ENCODE measurements at regions not wholly inside any gene's neighbourhood (a gene's known extent, or its start where the extent isn't known, plus 50 kb on each side); places are given as distances from the start of the nearest gene placed in this dataset.

DNA sequence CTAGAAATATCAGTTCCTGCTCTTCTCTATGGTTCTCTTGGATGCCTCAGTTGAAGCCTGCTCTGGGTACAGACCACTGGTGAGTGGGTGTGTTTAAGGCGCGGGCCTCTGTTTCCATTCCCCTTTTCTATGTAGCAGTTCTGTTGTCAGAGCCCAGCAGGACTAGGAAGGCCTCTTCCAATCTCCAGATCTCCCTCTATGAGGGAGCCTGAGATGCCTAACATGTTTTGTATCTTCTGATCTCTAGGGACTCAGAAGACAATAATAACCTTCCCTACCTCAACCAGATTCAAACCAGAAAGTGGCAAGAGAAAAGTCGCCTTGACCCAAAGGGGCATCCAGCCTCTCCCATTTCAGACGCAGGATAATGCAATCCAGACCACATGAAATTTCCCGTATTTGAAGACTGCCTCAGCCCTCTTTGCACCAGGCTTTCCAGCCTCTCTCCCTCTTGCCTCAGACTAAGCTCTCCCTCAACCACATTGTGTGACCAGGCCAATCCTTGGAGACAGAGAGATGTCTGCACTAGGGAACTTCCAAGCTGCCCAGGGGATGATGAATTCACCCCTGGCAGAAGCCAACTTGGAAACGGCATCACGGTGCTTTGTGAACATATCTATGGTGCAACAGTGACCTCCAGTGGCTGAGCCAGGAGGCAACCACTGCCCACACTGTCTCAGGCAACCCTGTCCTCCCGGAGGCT is 150.1 kb upstream of the UBASH3B start:
- TF ChIP-seq, protein P1, sequence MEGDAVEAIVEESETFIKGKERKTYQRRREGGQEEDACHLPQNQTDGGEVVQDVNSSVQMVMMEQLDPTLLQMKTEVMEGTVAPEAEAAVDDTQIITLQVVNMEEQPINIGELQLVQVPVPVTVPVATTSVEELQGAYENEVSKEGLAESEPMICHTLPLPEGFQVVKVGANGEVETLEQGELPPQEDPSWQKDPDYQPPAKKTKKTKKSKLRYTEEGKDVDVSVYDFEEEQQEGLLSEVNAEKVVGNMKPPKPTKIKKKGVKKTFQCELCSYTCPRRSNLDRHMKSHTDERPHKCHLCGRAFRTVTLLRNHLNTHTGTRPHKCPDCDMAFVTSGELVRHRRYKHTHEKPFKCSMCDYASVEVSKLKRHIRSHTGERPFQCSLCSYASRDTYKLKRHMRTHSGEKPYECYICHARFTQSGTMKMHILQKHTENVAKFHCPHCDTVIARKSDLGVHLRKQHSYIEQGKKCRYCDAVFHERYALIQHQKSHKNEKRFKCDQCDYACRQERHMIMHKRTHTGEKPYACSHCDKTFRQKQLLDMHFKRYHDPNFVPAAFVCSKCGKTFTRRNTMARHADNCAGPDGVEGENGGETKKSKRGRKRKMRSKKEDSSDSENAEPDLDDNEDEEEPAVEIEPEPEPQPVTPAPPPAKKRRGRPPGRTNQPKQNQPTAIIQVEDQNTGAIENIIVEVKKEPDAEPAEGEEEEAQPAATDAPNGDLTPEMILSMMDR (IDR thresholded peaks at IDR 0.05; ENCODE audit: low read depth, low read length), result peak; percentile 95

DNA sequence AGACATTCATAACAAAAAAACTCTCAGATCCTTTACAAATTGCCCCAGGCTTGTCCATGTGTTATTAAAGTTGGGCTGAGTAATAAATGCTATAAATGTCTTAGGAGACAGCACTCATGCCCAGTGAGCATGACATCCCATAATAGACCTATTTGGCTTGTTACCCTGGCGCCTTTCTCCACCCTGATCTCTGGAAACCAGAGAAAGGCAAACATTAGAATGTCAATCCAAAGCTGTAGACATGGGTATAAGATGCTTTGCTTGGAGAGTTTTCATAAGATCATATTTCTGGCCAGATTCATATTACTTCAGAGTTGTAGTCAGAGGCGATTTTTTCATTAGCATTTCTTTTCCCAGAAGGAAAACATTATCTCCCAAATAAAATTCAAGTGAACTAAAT is 161.3 kb upstream of the UBASH3B start:
- TF ChIP-seq, protein P1 (IDR thresholded peaks at IDR 0.05; ENCODE audit: low read depth, low read length), result no peak
- DNase-seq (ENCODE audit: extremely low read depth, low read depth), result peak; percentile 79

More for the DNA sequence above, 150.1 kb upstream of the UBASH3B start:
- DNase-seq (ENCODE audit: extremely low read depth, low read depth), result peak; percentile 96

GRCh38 chr11:122491509-122491908 is 164.0 kb upstream of the UBASH3B start:
- DNase-seq (ENCODE audit: extremely low read depth, low read depth), result peak; percentile 59
- TF ChIP-seq, protein P1 (IDR thresholded peaks at IDR 0.05; ENCODE audit: low read depth, low read length), result no peak

DNA sequence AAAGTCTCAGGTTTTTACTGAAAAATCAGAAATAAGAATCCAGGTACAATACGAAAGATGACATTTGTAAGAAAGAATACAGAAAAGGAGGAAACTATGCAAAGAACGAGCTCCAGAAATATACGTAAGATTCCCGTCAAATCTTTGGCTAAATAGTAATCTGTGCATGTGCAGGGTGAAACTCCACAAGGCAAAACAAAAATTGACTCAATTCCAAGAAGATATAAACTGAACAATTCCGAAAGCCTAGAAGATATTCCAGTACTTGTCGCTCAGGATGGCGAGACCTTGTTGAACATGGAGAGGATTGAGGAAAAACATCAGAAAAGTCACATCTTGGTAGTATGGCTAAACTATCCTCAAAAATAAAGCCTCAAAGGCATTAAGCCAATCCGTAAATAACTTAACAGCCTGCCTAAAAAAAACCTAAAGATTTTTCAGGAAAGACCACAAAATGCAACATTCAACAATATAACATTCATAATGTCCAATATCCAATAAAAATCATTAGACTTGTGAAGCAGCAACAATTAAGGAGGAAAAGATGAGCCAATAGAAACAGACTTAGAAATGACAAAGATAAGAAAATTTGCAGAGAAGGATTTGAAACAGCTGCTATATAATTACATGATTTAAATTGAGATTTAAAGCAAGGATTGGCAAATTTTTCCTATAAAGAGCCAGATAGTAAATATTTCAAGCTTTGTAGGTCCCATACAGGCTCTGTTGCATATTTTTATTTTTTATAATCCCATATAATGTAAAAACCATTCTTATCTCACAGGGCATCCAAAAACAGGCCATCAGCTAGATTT is 166.4 kb upstream of the UBASH3B start:
- DNase-seq (ENCODE audit: extremely low read depth, low read depth), result no peak
- TF ChIP-seq, protein P1 (IDR thresholded peaks at IDR 0.05; ENCODE audit: low read depth, low read length), result no peak

- TF ChIP-seq, protein P1 (IDR thresholded peaks at IDR 0.05; ENCODE audit: low read depth, low read length), result no peak
- DNase-seq (ENCODE audit: extremely low read depth, low read depth), result no peak
These were observed 167.9 kb upstream of the UBASH3B start for GRCh38 chr11:122487669-122488068.

GRCh38 chr11:122486793-122487495 is 168.6 kb upstream of the UBASH3B start:
- no peak for DNase-seq (ENCODE audit: extremely low read depth, low read depth)
- TF ChIP-seq, protein P1 (IDR thresholded peaks at IDR 0.05; ENCODE audit: low read depth, low read length), result no peak
